IMR-90 (cell line): ENCODE measurements at regions not wholly inside any gene's neighbourhood (a gene's known extent, or its start where the extent isn't known, plus 50 kb on each side); places are given as distances from the start of the nearest gene placed in this dataset.

Experiments used
- BHLHE40 ChIP-seq: fragments of 150-350 bp; IDR thresholded peaks from 2 replicates; pipeline ENCODE4 v1.6.1; 2016; ENCODE audit warnings: mild to moderate bottlenecking, low read depth, low read length
- CEBPB ChIP-seq: IDR thresholded peaks from 2 replicates; pipeline ENCODE4 v1.6.1; 2012; ENCODE audit warnings: low read depth, low read length, improper control_type of control experiment
- MAFK ChIP-seq: IDR thresholded peaks from 2 replicates; pipeline ENCODE4 v1.6.1; 2012; ENCODE audit warnings: low read depth, low read length, improper control_type of control experiment
- POLR2A ChIP-seq: IDR thresholded peaks from 2 replicates; pipeline ENCODE4 v1.6.1; 2012; ENCODE audit warnings: mild to moderate bottlenecking, low read depth, low read length
- RFX5 ChIP-seq: IDR thresholded peaks from 2 replicates; pipeline ENCODE4 v1.8.0; 2012; ENCODE audit warnings: low read depth, mild to moderate bottlenecking, low read length, moderate library complexity
- SMC3 ChIP-seq: fragments of 150-350 bp; IDR thresholded peaks from 2 replicates; pipeline ENCODE4 v1.6.1; 2016; ENCODE audit warnings: low read depth, mild to moderate bottlenecking, antibody characterized with exemption, low read length, moderate library complexity
- TF ChIP-seq, protein P1 (sequence below): fragments of 150-350 bp; IDR thresholded peaks from 2 replicates; pipeline ENCODE4 v1.6.1; 2017; ENCODE audit warnings: mild to moderate bottlenecking, antibody characterized with exemption, low read length, low read depth
- TF ChIP-seq, protein P2 (sequence below): conservative IDR thresholded peaks from 2 replicates; pipeline ENCODE4 v1.5.1; 2012; ENCODE audit warnings: mild to moderate bottlenecking, low read depth, low read length, improper control_type of control experiment
- TF ChIP-seq, protein P3 (sequence below): fragments of 150-350 bp; IDR thresholded peaks from 2 replicates; pipeline ENCODE4 v1.6.1; 2016; ENCODE audit warnings: low read depth, mild to moderate bottlenecking, low read length, moderate library complexity, borderline replicate concordance

DNA sequence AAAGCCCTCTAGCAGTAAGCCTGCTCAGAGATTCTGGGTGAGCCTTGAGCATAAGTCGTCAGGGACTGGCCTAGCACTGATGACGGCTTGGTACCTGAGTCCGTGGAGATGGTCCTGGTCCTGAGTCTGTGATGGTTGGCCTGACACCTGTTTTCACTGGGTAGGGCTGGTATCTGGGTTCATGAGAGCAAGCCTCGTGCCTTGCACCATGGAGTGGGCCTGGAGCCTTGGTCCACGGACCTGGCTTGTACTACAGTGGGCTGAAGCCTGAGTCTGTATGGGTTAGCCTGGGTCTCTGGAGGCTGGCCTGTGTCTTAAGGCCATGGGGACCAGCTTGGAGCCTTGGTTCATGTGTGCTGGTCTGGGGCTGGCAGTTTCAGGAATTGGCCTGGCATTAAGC lies 310.3 kb upstream of the ISL1 start:
- TF ChIP-seq POLR2A = no peak
- TF ChIP-seq, protein P1, sequence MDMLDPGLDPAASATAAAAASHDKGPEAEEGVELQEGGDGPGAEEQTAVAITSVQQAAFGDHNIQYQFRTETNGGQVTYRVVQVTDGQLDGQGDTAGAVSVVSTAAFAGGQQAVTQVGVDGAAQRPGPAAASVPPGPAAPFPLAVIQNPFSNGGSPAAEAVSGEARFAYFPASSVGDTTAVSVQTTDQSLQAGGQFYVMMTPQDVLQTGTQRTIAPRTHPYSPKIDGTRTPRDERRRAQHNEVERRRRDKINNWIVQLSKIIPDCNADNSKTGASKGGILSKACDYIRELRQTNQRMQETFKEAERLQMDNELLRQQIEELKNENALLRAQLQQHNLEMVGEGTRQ = no peak
- TF ChIP-seq, protein P2, sequence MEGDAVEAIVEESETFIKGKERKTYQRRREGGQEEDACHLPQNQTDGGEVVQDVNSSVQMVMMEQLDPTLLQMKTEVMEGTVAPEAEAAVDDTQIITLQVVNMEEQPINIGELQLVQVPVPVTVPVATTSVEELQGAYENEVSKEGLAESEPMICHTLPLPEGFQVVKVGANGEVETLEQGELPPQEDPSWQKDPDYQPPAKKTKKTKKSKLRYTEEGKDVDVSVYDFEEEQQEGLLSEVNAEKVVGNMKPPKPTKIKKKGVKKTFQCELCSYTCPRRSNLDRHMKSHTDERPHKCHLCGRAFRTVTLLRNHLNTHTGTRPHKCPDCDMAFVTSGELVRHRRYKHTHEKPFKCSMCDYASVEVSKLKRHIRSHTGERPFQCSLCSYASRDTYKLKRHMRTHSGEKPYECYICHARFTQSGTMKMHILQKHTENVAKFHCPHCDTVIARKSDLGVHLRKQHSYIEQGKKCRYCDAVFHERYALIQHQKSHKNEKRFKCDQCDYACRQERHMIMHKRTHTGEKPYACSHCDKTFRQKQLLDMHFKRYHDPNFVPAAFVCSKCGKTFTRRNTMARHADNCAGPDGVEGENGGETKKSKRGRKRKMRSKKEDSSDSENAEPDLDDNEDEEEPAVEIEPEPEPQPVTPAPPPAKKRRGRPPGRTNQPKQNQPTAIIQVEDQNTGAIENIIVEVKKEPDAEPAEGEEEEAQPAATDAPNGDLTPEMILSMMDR = no peak
- no peak for TF ChIP-seq RFX5
- no peak for TF ChIP-seq MAFK
- no peak for TF ChIP-seq CEBPB
- TF ChIP-seq BHLHE40 = no peak
- no peak for TF ChIP-seq SMC3
- TF ChIP-seq, protein P3, sequence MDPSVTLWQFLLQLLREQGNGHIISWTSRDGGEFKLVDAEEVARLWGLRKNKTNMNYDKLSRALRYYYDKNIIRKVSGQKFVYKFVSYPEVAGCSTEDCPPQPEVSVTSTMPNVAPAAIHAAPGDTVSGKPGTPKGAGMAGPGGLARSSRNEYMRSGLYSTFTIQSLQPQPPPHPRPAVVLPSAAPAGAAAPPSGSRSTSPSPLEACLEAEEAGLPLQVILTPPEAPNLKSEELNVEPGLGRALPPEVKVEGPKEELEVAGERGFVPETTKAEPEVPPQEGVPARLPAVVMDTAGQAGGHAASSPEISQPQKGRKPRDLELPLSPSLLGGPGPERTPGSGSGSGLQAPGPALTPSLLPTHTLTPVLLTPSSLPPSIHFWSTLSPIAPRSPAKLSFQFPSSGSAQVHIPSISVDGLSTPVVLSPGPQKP = no peak
